Lung microvascular endothelial cell (primary cell): ENCODE measurements at regions not wholly inside any gene's neighbourhood (a gene's known extent, or its start where the extent isn't known, plus 50 kb on each side); places are given as distances from the start of the nearest gene placed in this dataset.
"Not testable (repeated sequence)": the region's sequence is repeated elsewhere in the genome, so short reads cannot be mapped to it uniquely, and the experiment has no call there.

Experiments
- DNase-seq, 2 donors: peaks; one replicate each; pipeline versions ENCODE4 v3.0.0 to v3.0.0-alpha.2; 2010; ENCODE audit warnings: low read depth in 2 of 2

GRCh38 chr12:131471946-131472732 is 238.8 kb upstream of the SFSWAP start:
- no peak for DNase-seq

GRCh38 chr12:131473261-131473660 is 237.6 kb upstream of the SFSWAP start:
- DNase-seq = no peak

DNA sequence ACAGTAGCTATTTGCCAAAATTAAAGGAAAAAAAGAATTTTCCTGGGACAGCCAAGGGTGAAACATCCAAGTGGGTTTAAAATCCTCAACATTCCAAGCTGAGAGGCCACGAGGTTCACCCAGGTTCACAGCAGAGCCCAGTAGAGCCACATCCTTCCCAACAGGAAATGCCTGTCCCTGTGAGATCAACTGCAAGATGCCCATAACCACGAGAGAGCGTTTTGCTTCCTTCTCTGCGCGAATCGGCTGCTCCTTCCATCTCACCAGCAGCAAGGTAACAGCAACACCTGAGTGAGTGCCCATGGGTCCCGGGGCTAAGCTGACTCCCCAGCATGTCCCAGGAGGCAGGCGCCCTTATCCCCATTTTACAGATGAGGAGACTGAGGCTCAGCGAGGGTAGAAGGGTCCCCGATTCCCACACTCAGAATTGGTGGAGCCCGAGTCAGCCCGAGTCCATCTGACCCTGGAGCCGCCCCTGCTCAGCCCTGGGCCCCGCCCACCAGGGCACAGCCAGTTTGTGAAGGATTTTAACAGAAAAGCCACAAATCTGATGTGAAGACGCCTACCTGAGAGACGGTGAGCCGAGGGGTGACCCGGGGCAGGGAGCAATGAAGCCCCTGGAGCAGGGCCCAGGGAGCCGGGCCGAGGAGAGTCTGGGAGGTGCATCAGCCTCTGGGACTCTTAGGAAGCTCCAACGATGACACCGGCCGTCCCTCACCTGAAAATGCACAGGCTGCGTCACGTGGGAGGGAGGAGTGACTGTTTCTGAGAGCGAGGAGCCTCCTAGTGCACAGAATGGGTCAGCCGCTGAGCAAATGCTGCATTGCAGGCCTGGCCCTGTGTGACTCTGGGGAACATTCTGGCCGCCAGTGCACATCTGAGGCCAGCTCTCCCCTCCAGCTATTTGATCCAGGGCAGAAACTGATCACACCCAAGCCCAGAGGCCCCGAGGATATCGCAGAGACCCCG is 236.9 kb upstream of the SFSWAP start:
- DNase-seq = no peak

DNA sequence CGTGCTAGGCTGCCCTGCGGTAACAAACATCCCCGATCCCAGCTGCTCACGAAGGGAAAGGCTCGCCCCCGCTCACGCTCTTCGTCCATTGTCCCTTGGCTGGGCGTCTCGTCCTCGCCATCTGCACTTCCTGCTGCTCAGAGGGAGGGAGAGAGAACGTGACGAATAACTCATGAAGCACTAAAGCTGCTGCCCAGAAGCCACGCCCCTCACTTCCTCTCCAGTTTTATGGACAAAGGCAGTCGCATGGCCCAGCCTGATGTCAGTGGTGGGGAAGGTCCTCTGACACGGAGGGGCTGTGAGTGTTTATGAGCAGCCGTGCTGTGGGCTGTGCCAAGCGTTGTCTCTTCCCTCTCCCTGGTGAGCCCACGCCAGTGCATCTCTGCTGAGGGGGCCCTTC is 235.9 kb upstream of the SFSWAP start:
- DNase-seq = not testable (repeated sequence)

- no peak for DNase-seq
Measured at GRCh38 chr12:131477613-131478012, 233.3 kb upstream of the SFSWAP start.

- no peak for DNase-seq
Measured at GRCh38 chr12:131478468-131478867, 232.4 kb upstream of the SFSWAP start.

DNA sequence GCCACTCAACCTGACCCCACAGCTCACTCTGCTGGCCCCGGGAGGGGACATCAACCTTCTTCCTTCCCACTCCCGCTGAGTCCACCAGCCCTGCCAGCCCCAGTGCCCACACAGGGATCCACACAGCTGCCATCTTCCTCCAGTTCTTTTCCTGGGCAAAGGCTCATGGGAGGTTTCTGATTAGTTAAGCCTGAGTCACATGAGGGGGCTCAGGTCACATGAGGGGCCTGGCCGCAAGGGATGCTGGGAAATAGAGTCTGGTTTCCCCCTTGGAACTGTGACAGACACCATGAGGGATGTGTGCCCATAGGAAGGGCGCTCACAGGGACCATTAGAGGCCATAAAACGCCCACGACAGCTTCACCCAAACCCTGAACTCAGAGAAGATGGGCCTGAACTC is 228.7 kb upstream of the SFSWAP start:
- no peak for DNase-seq

DNA sequence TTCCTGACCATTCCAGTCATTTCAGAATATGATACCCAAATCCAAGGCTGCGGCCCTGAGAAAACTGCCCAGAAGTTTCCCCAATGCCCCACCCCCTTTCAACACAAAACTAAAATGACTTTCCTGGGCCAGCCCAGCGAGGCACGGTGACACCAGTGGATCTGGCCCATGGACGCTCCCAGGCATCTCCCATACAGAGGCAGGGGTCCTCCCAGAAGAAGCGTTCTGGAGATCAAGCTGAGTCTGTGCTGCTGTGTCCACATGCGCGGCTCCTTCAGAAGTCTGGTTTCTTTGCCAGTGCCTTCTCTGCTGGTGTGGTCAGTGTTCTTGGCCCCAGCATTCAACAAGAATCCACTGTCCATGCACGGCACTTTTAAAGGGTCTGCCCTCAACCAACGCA is 228.2 kb upstream of the SFSWAP start:
- DNase-seq = no peak

GRCh38 chr12:131486451-131487230 is 224.2 kb upstream of the SFSWAP start:
- DNase-seq = no peak

GRCh38 chr12:131487388-131488124 is 223.3 kb upstream of the SFSWAP start:
- DNase-seq = peak in 1 of 2 donors; percentile 41

DNA sequence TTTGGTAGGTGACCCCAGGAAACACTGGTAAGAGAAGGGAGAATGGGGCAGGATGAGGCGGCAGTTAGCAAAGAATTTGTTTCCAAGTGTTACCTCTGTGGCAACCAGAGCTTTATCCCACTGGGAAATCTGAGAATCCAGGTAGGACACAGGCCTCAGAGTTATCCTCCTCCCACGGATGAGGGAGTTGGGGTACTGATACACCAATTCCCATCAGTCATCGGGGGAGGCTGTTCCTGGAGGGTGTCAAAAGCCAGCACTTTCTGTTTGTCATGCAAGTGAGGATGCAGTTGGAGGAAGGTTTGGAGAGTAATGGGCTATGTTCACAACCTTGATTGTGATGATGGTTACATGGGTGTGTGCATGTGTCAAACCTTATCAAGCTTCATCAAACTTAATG is 221.2 kb upstream of the SFSWAP start:
- no peak for DNase-seq

GRCh38 chr12:131491155-131491554 is 219.7 kb upstream of the SFSWAP start:
- DNase-seq = no peak

DNA sequence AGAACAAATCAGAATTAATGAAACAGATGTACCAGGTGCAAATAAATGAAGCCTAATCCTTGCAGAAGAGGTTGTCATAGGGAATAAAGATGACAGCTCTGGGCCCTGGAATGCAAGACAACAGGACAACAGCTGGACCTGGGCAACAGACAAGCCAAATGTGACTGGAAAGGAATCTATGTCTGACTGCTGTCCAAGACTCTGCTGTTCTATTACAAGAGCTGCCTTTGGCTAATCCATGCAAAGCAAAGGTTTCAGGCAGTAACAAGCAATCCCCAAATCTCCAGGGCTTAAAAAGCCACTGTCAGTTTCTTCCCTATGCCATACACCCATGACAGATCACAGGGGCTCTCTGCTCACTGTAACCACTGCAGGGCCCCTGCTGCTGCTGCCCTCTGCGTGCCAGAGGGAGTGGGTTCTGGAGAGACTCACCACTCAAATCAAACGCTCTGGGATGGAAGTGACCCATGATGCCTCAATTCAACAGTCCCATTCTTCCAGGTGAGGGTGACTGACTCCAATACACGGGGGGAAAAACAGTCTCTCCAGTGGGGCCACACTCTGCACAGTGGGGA is 218.9 kb upstream of the SFSWAP start:
- no peak for DNase-seq

- no peak for DNase-seq
Measured at GRCh38 chr12:131493068-131493826, 217.6 kb upstream of the SFSWAP start.

DNA sequence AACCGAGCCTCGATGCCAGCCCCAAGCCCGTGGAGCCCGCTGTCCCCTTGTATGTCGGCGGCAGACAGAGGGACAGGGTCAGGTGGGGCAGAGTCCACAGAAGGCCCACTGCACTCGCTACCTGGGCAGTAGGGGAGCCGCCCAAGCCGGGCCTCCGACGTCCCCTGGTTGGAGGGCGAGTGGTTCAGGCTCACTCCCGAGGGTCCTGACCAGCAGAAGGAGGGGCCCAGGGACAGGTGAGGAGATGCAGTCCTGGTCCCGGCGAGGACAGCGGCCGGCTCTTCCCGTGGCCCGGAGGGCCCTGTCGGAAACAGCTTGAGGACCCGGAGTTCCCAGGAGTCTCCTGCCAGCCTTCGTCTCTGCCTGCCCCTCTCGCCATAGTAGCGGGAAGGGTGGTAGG is 216.7 kb upstream of the SFSWAP start:
- DNase-seq = no peak

DNA sequence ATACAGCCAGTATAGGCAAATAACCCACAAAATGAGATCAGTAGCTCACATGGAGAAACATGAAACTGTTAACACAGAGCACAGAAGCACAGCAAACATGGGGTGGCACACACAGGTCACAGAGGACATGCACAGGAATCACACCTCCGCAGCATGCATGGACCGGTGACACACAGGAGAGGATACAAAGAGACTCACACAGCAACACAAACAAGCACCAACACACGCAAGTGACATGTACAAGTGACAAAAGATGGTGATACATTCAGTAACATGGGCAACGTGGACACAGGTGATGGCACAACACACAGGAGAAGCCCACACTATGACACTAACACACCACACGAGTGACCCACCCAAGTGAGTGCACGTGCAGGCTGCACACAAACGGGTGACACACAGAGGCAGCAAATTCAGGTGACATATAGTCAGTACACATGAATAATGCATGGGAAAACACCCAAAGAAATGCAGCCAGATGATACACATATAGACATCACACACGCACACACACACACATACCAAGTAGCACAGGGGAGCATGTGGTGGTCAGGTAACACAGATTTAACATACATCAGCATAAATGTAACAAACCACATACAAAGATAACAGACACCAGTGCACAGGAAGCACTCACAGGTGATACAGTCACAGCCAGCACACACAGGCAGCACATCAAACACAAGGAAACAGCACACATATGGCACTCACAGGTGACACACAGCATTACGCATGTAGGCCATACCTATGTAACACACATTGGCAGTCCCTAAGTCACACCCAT is 216.0 kb upstream of the SFSWAP start:
- no peak for DNase-seq

GRCh38 chr12:131497966-131498365 is 212.9 kb upstream of the SFSWAP start:
- no peak for DNase-seq

DNA sequence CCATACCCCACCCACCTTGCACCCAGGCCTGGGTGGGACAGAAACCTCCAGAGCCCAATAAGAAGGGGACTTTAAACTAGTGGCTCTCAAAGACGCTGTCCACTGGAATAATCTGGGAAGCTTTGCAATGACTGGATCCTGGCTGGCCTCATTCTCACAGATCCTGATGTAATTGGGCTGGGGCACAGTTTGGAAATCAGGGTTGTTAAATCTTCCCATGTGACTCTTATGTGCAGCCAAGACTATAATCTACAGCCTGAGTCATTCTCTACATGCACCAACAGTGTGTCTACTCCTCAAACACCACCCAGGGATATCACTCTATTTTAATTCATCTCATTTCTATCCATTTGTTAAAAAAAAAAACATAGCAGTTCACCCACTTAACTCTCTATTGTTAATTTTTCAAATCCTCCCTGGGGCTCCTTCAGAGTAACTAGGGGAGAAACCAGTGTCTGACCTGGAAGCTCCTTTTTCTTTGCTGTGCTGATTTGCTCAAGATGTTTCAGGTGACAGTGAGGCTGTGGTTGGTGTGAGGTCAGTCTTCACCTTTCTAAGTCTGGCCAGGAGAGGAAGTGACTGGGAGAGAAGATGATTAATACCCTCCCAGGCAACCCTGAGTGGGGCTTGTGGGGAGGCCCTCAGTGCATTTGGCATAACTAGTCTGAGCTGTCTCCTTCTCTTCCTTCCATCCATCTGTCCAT is 211.6 kb upstream of the SFSWAP start:
- DNase-seq = no peak

- DNase-seq = no peak
Measured at GRCh38 chr12:131499864-131500190, 211.1 kb upstream of the SFSWAP start.
